ENCODE measurements at regions not wholly inside any gene's neighbourhood (a gene's known extent, or its start where the extent isn't known, plus 50 kb on each side); places are given as distances from the start of the nearest gene placed in this dataset.

DNA sequence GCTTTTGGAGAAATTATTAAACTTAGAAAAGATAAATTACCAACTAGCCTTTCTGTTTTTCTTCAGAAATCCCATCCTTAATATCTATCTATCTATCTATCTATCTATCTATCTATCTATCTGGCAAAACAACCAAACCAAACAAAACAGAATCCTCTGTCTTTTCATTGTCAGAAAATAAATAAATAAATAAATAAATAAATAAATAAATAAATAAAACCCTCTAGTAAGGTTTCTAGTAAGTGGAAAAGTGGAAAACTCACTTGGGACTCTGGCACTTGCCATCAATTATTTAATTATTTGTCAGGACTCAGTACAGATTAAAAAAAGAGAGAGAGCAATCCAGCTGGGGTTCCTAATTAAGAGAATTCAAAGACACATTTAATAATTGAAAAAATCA, 556.2 kb upstream of the CHORDC1 start:
- no peak for DNase-seq (ENCODE audit: low read depth)
- H3K4me3 ChIP-seq (ENCODE audit: low read depth, low read length) = no peak overlapping the region
- TF ChIP-seq, protein P1, sequence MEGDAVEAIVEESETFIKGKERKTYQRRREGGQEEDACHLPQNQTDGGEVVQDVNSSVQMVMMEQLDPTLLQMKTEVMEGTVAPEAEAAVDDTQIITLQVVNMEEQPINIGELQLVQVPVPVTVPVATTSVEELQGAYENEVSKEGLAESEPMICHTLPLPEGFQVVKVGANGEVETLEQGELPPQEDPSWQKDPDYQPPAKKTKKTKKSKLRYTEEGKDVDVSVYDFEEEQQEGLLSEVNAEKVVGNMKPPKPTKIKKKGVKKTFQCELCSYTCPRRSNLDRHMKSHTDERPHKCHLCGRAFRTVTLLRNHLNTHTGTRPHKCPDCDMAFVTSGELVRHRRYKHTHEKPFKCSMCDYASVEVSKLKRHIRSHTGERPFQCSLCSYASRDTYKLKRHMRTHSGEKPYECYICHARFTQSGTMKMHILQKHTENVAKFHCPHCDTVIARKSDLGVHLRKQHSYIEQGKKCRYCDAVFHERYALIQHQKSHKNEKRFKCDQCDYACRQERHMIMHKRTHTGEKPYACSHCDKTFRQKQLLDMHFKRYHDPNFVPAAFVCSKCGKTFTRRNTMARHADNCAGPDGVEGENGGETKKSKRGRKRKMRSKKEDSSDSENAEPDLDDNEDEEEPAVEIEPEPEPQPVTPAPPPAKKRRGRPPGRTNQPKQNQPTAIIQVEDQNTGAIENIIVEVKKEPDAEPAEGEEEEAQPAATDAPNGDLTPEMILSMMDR (conservative IDR thresholded peaks at IDR 0.05; ENCODE audit: low read depth, low read length) = no peak

DNA sequence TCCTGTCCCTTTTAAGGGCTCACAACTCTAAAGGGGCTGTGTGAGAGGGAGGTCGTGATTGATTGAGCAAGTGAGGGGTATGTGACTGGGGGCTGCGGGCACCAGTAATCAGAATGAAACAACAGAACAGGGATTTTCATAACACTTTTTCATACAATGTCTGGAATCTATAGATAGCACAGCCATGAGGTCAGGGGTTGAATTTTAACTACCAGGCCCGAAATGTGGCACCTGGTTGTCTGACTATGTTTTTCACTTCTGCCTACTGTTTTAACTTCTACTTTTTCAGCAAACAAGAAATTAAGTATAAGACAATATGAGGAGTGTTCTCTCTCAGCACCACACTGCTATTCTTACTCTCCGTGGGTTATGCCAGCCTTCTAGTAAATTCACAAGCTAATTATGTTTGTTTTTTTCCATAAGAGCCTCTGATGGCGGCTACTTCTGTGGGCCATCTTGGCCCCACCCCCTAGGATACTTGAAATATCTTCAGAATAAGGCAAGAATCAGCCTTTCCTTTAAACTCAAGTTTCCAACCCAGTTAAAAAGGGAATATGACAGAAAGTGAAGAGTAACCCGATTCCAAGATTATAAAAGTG, 552.8 kb upstream of the CHORDC1 start:
- no peak for DNase-seq (ENCODE audit: low read depth)
- TF ChIP-seq, protein P1 (conservative IDR thresholded peaks at IDR 0.05; ENCODE audit: low read depth, low read length) = no peak
- H3K4me3 ChIP-seq (ENCODE audit: low read depth, low read length) = no peak overlapping the region

DNA sequence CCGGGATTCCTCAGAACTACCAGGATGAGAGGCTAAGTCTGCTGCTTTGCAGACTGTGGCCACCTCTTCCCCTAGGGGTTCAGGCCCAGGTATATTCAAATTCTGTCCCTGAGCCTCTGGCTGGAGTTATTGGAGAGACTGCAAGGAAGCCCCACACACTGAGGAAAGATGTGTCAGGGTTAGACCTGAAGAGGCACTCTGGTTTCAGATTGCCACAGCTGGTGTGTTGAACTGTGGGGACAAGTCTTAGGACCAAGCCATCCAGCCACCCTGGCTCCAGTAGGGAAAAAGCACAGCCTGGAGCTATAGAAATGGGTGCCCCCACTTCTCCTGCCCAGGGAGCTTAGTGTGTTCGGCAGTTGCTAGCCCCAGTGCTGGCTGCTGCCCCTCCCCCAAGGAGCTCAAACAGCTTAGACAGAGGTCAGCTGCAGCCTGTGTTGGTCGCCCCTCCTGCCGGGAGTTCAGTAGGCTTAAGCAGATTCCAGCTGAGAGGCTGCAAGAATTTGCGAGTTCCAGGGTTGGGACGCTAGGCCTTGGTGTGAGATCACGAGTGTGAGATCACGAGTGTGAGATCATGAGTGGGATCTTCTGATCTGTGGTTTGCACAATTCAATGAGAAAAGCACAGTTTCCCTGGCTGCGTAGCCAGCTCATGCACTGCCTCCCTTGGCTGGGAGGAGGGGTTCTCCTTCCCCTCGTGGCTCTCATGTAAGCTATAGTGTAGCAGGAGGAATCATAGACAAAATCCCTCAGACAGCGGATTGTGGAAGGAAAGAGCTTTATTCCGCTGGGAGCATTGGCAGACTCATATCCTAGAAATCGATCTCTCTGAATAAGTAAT, 552.1 kb upstream of the CHORDC1 start:
- TF ChIP-seq, protein P1 (conservative IDR thresholded peaks at IDR 0.05; ENCODE audit: low read depth, low read length) = no peak
- DNase-seq (ENCODE audit: low read depth) = peak; percentile 10
- no peak overlapping the region for H3K4me3 ChIP-seq (ENCODE audit: low read depth, low read length)

DNA sequence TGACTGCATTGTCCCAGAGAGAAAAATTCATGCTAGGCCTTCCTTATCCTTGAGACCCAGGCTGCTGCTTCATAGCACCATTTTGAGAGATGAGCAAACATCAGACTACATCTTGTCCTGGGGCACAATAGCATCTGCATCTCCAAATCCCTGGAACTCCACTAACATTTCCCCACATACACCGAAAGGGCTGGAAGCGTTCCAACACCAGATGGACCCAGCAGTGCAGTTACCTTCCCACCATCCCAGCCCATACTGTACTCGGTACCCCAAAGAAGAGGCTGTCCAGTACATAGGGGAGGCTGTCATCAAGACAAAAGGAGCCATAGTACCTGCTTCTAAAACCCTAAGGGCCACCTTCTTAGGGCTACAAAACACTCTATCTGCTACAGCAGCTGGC, 547.2 kb upstream of the CHORDC1 start:
- TF ChIP-seq, protein P1 (conservative IDR thresholded peaks at IDR 0.05; ENCODE audit: low read depth, low read length) = no peak
- H3K4me3 ChIP-seq (ENCODE audit: low read depth, low read length) = no peak overlapping the region
- no peak for DNase-seq (ENCODE audit: low read depth)

DNA sequence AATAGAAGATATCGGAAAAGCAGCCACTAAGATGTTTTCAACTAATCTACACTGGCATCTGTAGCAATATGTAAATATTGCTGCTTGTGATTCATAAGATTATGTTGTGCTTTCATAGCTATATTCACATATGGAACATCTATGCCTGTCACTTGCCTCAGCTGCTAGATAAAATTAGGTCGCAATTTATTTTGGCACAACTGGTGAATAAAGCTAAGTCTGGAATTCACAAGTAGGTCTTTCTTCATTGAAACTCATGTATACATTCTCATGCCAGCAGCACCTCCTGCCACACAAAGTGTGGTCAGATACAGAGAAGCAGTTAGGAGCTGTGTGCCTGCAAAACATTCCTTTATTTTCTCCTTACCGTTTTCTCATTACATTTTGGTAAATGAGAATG, 543.3 kb upstream of the CHORDC1 start:
- no peak overlapping the region for H3K4me3 ChIP-seq (ENCODE audit: low read depth, low read length)
- DNase-seq (ENCODE audit: low read depth) = no peak
- TF ChIP-seq, protein P1 (conservative IDR thresholded peaks at IDR 0.05; ENCODE audit: low read depth, low read length) = no peak

DNA sequence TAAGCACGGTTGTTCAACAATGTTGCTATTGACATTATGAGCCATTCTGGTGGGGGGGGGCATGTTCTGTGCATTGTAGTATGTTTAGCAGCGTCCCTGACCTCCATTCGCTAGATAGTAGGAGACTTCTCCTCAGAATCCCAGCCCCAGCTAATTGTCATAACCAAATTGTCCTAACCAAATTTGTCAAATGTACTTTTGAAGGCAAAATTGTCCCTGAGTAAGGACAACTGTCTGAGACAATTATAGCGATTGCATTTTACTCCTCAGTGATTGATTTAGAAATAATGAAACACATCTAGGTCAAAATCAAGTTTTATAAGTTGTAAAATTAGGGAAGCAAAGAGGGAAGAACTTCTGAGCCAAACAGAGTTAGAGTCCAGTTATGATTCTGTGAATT, 541.8 kb upstream of the CHORDC1 start:
- no peak overlapping the region for H3K4me3 ChIP-seq (ENCODE audit: low read depth, low read length)
- TF ChIP-seq, protein P1 (conservative IDR thresholded peaks at IDR 0.05; ENCODE audit: low read depth, low read length) = no peak
- no peak for DNase-seq (ENCODE audit: low read depth)
